Astrocyte of the hippocampus (primary cell): ENCODE measurements at regions not wholly inside any gene's neighbourhood (a gene's known extent, or its start where the extent isn't known, plus 50 kb on each side); places are given as distances from the start of the nearest gene placed in this dataset.

Experiments
- DNase-seq: peaks from one replicate; pipeline ENCODE4 v3.0.0; 2011; ENCODE audit warnings: low read depth, low spot score

- DNase-seq = no peak
Measured at GRCh38 chr3:87422333-87422732, 145.9 kb upstream of the POU1F1 start.

DNA sequence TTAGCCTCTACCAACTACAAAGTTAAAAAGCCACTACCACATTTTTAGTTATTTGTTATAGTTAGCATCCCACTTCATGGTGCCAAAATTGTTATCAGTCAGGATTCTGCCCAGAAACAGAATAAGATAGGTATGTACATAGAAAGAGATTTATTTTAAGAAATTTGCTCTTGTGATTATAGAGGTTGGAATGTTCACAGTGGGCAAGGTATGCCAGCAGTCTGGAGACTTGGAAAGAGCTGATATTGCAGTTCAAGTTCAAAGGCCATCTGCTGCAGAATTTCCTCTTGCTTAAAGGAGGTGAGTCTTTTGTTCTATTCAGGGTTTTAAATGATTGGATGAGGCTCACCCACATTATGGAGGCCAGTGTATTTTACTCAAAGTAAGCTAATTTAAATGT, 143.8 kb upstream of the POU1F1 start:
- no peak for DNase-seq

- DNase-seq = no peak
Measured at GRCh38 chr3:87414271-87414670, 137.9 kb upstream of the POU1F1 start.

- DNase-seq = peak; percentile 18
Measured at GRCh38 chr3:87413814-87414213, 137.4 kb upstream of the POU1F1 start.

DNA sequence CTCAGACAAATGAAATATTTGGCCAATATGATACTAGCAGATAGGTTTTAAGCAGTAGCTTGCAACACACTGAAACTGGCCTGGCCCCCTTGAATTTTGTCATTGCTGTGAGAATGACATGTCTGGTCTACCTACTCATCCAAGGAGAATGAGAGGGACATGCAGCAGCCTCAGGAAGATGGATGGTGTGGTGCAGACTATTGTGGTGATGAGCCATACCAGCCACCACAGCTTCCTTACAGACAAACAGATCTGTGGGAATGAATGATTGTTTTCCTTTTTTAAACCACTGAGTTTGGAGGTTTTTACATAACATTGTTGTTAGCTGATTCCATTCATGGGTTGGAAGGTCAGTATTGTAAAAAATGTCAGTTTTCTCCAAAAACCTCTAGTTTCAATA, 133.7 kb upstream of the POU1F1 start:
- peak; percentile 57 for DNase-seq

DNA sequence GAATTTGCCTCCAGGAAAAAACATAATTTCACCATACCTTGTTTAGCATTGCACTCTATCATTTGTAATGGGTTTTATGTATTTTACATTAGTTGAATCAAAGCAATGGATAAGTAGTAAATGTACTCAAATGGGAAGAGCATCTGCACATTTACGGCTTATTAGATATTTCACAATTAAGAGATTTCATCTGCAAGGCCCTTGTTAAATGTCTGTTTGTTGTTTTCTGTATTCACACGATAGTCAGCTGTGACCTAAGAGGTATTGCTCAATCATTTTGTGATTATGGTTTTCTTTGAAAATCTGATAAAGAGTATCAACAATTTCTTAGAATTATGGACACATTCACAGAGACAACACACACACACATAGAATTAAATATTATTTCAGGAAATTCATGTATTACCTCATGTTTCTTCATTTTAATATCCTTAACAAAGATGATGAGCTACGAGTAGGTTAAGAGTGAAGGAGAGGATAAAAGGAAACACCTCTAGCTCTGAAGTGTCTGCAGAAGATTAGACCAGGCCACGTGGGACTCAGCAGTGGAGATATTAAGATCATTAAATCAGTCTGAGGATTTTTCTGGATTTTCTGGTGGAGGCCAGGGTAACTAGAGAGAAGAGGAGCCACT, 121.9 kb upstream of the POU1F1 start:
- DNase-seq = no peak

DNA sequence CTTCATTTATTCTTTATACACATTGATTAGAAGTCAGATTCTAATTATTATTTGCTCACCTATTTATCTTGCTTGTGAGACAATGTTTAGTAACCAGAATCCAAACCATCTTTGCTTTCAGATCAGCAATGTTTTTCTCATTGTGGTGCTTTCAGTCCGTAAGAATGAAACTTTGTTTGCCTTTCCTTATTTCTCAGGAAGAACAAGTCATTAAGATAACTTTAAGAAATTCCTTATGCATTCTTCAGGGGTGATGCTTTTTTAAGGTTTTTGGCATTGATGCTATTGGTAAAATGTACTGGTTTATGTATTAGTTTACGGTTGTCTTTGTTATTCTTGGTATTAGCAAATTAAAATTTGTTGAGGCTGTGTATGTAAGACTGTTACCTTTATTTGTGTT, 120.8 kb upstream of the POU1F1 start:
- peak; percentile 16 for DNase-seq

DNA sequence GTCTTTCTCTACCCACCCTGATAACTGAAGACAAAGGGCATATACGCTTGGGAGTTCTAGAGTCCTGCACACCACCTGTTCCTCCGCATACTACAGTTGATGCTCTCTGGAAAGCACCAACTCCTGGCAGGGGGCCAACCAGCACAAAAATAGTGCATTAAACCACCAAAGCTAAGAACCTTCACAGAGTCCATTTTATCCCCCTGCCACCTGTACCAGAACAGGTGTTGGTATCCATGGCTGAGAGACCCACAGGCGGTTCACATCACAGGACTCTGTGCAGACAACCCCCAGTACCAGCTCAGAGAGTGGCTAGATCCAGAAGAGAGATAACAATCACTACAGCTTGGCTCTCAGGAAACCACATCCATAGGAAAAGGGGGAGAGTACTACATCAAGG, 114.4 kb upstream of the POU1F1 start:
- no peak for DNase-seq

DNA sequence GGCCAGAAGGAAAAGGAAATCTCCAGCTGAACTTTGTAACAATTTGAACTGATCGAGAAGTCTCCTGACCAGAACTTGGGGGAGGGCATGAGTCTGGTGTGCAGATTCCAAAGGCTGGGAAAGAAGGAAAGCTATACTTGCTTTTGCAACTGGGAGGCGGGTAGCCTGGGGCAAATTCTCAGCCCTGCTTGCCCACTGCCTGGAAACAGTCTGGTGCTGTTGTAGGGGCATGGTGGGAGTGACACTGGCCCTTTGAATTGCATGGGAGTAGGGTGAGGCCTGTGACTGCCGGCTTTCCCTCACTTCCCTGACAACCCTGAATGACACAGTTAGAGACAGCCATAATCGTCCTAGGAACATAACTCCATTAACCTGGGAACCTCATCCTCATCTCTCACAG, 114.0 kb upstream of the POU1F1 start:
- no peak for DNase-seq

DNA sequence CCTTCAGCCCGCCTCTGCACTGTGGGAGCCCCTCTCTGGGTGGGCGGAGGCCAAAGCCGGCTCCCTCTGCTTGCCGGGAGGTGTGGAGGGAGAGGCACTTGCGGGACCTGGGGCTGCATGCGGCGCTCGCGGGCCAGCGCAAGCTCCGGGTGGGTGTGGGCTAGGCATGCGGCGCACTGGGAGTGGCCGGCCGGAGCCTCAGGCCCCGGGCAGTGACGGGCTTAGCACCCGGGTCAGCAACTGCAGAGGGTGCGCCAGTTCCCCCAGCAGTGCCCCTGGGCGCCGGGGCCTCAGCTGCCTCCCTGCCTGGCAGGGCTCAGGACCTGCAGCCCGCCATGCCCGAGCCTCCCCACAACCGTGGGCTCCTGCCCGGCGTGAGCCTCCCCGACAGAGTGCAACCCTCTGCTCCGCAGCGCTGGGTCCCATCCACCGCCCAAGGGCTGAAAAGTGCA, 98.9 kb upstream of the POU1F1 start:
- no peak for DNase-seq

GRCh38 chr3:87370007-87370406, 93.6 kb upstream of the POU1F1 start:
- DNase-seq = no peak

DNA sequence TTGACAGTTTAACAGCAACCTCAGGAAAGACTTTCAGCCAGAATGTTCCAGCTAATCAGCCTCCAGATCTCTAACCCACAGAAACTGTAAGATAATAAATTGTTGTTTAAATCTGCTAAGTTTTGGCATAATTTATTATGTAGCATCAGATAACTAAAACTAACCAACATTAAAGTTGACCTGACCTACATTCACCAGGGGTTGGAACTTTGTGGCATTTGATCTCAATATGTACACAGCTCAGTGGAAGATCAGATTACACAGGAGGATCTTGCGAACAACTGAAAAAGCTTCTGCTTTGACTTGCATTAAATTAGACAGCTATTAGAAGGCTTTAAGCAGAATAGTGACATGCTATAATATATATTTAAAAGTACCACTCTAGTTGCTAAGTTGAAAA, 91.4 kb upstream of the POU1F1 start:
- no peak for DNase-seq

DNA sequence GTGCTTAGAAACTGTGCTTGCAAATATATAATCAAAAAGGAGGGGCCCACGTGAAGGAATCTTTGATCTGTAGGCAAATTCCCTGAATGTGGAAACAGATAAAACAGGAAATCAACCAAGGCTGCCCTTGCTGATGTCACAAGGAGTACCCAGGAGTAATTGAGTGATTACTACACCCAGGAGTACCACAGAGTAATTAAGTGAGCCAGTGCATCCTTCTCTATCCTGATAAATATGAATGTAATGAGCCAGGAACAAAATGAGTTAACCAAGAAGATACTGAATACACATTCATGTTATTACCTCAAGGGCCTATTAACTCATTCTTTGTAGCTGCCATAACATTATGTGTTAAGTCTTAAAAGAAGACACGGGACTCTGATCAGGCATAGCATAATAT, 87.3 kb upstream of the POU1F1 start:
- DNase-seq = no peak

- DNase-seq = no peak
Measured at GRCh38 chr3:87361956-87362355, 85.6 kb upstream of the POU1F1 start.

GRCh38 chr3:87361271-87361670, 84.9 kb upstream of the POU1F1 start:
- no peak for DNase-seq

GRCh38 chr3:87359826-87360225, 83.4 kb upstream of the POU1F1 start:
- no peak for DNase-seq

DNA sequence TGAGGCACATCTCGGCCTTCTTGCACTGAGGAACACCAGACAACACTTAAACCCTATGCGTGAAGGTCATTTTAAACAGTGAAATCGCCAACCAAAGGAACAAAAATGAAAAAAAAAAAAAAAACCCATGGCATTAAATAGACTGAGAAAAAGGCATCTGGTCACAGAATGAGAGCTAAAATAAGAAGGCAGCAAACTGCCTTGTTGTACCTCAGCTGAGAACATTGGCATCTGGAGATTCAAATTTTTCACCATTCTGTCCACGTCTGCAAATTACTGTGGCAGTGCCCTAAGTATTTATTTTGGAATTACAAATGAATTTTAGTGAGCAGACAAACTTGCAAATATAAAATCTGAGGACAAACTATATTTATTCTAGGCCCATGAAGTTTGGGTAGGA, 82.6 kb upstream of the POU1F1 start:
- DNase-seq = no peak

DNA sequence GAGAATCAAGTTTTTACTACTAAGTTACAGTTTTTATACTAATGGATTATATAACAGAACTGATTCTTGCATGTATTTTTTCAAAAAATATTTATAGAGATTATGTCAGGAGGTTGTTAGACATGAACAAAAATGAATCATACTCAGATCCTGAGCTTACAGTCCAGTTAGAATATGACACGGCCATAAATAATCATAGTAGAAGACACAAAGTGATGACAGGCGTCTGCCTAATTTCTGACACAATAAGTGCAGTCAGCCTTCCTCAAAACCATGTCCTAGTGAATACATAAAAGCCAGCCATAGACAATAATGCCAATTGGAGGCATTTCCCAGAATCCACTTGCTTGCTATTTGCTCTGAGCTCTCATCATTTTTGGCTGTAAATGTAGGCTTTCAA, 81.7 kb upstream of the POU1F1 start:
- no peak for DNase-seq

DNA sequence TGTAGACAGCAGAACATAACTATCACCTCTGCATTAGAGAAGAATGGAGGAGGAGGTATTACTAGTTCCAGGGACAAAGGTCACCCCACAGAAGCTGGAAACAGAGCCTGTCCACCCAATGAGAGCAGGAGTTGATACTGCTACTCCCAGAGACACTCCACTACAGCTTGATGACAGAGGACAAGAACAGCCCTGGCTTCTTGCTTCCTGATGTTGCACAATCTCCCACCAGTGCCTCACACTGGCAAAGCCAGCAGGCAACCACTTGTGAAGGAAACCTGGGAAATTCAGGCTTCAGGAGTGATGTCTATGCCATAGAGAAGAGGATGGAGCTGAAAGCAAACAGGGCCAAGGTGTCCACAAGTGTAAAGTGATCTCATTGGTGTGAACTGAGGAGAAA, 78.0 kb upstream of the POU1F1 start:
- DNase-seq = no peak

- DNase-seq = no peak
Measured at GRCh38 chr3:87351937-87352336, 75.6 kb upstream of the POU1F1 start.

- peak; percentile 60 for DNase-seq
Measured at GRCh38 chr3:87350367-87351199, 74.2 kb upstream of the POU1F1 start.

GRCh38 chr3:87349833-87350232, 73.4 kb upstream of the POU1F1 start:
- no peak for DNase-seq

DNA sequence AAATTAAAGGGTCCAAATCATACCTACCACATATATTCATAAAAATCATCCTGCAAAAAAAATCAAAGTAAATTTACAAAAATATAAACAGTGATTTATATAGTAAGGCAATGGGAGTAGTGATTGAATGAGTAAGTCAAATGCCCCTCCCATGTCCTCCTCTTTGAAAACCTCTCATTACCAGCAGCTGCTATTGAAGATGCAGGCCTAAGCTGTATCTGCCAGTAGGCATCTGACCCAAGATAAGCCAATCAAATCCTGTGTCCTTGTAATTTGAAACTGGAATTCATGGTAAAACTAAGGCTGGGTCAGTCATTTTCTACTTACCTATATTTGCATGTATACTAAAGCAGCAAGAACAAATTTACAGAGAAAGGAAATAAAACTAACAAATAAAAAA, 60.4 kb upstream of the POU1F1 start:
- DNase-seq = no peak
